ENCODE measurements at regions not wholly inside any gene's neighbourhood (a gene's known extent, or its start where the extent isn't known, plus 50 kb on each side); places are given as distances from the start of the nearest gene placed in this dataset.

DNA sequence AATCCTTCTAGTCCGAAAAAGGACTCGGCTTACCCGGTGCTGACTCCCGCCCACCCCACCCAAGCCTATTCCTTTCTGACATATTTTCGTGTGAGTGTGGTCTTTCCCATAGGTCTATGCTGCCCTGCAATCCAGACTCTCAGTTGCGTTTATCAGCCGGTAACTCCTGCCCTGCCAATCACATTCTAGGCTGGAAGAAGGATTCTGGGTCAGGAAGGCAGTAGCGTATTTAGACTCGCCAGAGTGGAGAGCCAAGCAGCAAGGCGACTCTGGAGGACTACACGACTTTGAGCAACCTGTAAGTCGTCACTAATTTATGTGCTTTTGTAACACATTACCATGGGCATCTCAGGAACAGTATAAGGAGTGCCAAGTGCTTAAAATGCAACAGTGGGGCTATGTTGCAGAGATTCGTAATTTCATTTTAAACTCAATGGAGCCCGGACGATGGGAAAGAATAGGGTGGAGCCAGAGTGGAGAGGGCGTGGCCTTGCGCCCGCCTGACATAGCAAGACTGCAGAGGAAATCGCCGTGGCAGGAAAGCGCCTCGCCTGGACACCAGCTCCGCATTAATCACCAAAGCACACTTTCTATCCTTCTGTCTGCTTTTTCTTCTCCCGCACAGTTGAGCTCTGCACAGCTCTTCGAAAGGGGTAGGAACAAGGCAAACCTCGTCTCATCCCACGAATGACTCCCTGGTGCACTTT is 1044.2 kb downstream of the AGBL1 start:
- Histone ChIP-seq H3K27ac (ENCODE audit: low read depth in 1 of 2, low read length in 2 of 2) (no peak overlapping the region), H3K4me3 (ENCODE audit: low read length) (no peak overlapping the region), H3K36me3 (ENCODE audit: insufficient read depth, low read length) (no peaks in the 10 kb centered on the region), H3K27me3 (ENCODE audit: control insufficient read depth in 1 of 2, insufficient read depth in 2 of 2, low read length in 2 of 2) (no peaks in the 10 kb centered on the region), H3K4me1 (ENCODE audit: insufficient read depth, low read length) (no peaks in the 10 kb centered on the region), H3K9me3 (ENCODE audit: control insufficient read depth in 1 of 2, insufficient read depth in 1 of 2, low read length in 2 of 2) (peaks cover 0 to 8% of the 10 kb centered on the region in 2 experiments)
- TF ChIP-seq, protein P1, sequence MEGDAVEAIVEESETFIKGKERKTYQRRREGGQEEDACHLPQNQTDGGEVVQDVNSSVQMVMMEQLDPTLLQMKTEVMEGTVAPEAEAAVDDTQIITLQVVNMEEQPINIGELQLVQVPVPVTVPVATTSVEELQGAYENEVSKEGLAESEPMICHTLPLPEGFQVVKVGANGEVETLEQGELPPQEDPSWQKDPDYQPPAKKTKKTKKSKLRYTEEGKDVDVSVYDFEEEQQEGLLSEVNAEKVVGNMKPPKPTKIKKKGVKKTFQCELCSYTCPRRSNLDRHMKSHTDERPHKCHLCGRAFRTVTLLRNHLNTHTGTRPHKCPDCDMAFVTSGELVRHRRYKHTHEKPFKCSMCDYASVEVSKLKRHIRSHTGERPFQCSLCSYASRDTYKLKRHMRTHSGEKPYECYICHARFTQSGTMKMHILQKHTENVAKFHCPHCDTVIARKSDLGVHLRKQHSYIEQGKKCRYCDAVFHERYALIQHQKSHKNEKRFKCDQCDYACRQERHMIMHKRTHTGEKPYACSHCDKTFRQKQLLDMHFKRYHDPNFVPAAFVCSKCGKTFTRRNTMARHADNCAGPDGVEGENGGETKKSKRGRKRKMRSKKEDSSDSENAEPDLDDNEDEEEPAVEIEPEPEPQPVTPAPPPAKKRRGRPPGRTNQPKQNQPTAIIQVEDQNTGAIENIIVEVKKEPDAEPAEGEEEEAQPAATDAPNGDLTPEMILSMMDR (IDR thresholded peaks at IDR 0.05) = no peak
- H3K27me3 Mint-ChIP-seq = no peaks in the 10 kb centered on the region
- intact Hi-C loops (cut with DNase I, micrococcal nuclease) = no loop called here
- ChIA-PET CTCF (no interaction called here), POLR2A (no interaction called here)
- H3K9me3 Mint-ChIP-seq = no peaks in the 10 kb centered on the region
- H3K4me1 Mint-ChIP-seq (ENCODE audit: low read depth) = no peaks in the 10 kb centered on the region
- H3K27ac Mint-ChIP-seq = no peak overlapping the region
- ATAC-seq (ENCODE audit: poor library complexity) (no peak), DNase-seq (no peak)
- no peaks in the 10 kb centered on the region for H3K36me3 Mint-ChIP-seq (ENCODE audit: low read depth)
- no peak overlapping the region for H3K4me3 Mint-ChIP-seq

DNA sequence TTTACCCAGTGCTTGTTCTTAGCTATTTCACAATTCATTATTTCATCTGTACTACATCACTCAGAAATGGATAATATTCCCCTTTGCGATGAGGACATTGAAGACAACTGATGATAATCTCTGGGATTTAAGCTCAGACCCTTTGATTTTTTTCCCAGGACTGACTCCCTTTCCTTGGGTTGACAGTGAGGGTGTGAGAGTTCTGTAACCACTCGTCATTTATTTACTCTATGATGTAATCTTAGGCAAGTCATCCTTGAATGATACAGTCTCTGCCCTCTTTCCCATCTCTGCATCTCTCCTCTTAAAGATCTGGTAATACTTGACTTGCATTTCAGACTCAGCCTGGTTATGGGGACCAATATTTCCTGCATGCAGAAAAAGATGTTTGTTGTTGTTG is 1041.7 kb downstream of the AGBL1 start:
- POLR2A ChIA-PET = no interaction called here
- Mint-ChIP-seq H3K36me3 (ENCODE audit: low read depth) (no peaks in the 10 kb centered on the region), H3K27me3 (no peaks in the 10 kb centered on the region), H3K9me3 (no peaks in the 10 kb centered on the region), H3K4me3 (no peak overlapping the region), H3K27ac (no peak overlapping the region), H3K4me1 (ENCODE audit: low read depth) (no peaks in the 10 kb centered on the region)
- TF ChIP-seq, protein P1 (IDR thresholded peaks at IDR 0.05) = no peak
- no peaks in the 10 kb centered on the region for H3K4me1 ChIP-seq (ENCODE audit: insufficient read depth, low read length)
- H3K27me3 ChIP-seq (ENCODE audit: control insufficient read depth in 1 of 2, insufficient read depth in 2 of 2, low read length in 2 of 2) = no peaks in the 10 kb centered on the region
- DNase-seq (no peak), ATAC-seq (ENCODE audit: poor library complexity) (no peak)
- no peak overlapping the region for H3K27ac ChIP-seq (ENCODE audit: low read depth in 1 of 2, low read length in 2 of 2)
- CTCF ChIA-PET = no interaction called here
- intact Hi-C loops (cut with DNase I, micrococcal nuclease) = no loop called here
- no peak overlapping the region for H3K4me3 ChIP-seq (ENCODE audit: low read length)
- peaks cover 0 to 8% of the 10 kb centered on the region in 2 experiments for H3K9me3 ChIP-seq (ENCODE audit: control insufficient read depth in 1 of 2, insufficient read depth in 1 of 2, low read length in 2 of 2)
- no peaks in the 10 kb centered on the region for H3K36me3 ChIP-seq (ENCODE audit: insufficient read depth, low read length)

DNA sequence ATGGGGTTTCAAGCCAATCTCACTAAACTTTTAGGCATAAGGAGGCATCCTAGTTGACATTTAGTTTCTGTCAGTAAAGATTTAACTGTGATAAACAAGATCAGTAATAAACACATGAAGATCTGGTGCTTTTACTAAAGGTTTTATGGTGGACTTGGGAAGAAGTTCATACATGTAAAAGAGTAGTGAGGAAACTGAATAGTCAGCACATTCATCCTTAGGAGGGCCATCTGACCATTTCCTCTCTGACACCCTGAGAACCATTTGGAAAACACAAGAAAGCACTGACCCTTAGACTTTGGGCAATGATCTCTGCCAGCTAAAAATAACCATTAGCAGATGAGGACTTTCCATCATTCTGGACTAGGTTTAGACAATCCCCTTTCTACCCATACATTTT is 1040.9 kb downstream of the AGBL1 start:
- POLR2A ChIA-PET = no interaction called here
- Histone ChIP-seq H3K27ac (ENCODE audit: low read depth in 1 of 2, low read length in 2 of 2) (no peak overlapping the region), H3K9me3 (ENCODE audit: control insufficient read depth in 1 of 2, insufficient read depth in 1 of 2, low read length in 2 of 2) (peaks cover 0 to 8% of the 10 kb centered on the region in 2 experiments), H3K4me3 (ENCODE audit: low read length) (no peak overlapping the region), H3K36me3 (ENCODE audit: insufficient read depth, low read length) (no peaks in the 10 kb centered on the region), H3K27me3 (ENCODE audit: control insufficient read depth in 1 of 2, insufficient read depth in 2 of 2, low read length in 2 of 2) (no peaks in the 10 kb centered on the region), H3K4me1 (ENCODE audit: insufficient read depth, low read length) (no peaks in the 10 kb centered on the region)
- H3K4me3 Mint-ChIP-seq = no peak overlapping the region
- TF ChIP-seq, protein P1 (IDR thresholded peaks at IDR 0.05) = no peak
- no peaks in the 10 kb centered on the region for H3K4me1 Mint-ChIP-seq (ENCODE audit: low read depth)
- H3K9me3 Mint-ChIP-seq = no peaks in the 10 kb centered on the region
- DNase-seq (no peak), ATAC-seq (ENCODE audit: poor library complexity) (no peak)
- CTCF ChIA-PET = no interaction called here
- no peak overlapping the region for H3K27ac Mint-ChIP-seq
- intact Hi-C loops (cut with DNase I, micrococcal nuclease) = no loop called here
- H3K36me3 Mint-ChIP-seq (ENCODE audit: low read depth) = no peaks in the 10 kb centered on the region
- no peaks in the 10 kb centered on the region for H3K27me3 Mint-ChIP-seq

All from CD4-positive, alpha-beta T cell (primary cell).